K562 (cell line): ENCODE measurements at regions not wholly inside any gene's neighbourhood (a gene's known extent, or its start where the extent isn't known, plus 50 kb on each side); places are given as distances from the start of the nearest gene placed in this dataset.

Experiments used
- CHAMP1 ChIP-seq: fragments of 450-650 bp; IDR thresholded peaks from 2 replicates; pipeline ENCODE4 v1.6.1; 2016; ENCODE audit warnings: mild to moderate bottlenecking
- GTF3C2 ChIP-seq: IDR thresholded peaks from 3 replicates; pipeline ENCODE4 v1.6.1; 2011; ENCODE audit warnings: borderline replicate concordance, mild to moderate bottlenecking, moderate library complexity; ENCODE audit not compliant: insufficient read length; ENCODE audit errors: extremely low read depth
- HNRNPH1 ChIP-seq: fragments of 200-400 bp; formaldehyde crosslinking; optimal IDR thresholded peaks from 2 replicates; pipeline ENCODE3; 2017; ENCODE audit warnings: low read depth, mild to moderate bottlenecking, low read length, moderate library complexity
- MAFK ChIP-seq: IDR thresholded peaks from 2 replicates; pipeline ENCODE4 v1.6.1; 2011; ENCODE audit warnings: low read length, improper control_type of control experiment
- NUFIP1 ChIP-seq: fragments of 450-650 bp; IDR thresholded peaks from 2 replicates; pipeline ENCODE4 v1.6.1; 2018; ENCODE audit not compliant: partially characterized antibody
- RBM15 ChIP-seq: fragments of 200-400 bp; formaldehyde crosslinking; IDR thresholded peaks from 2 replicates; pipeline ENCODE4 v1.6.1; 2018; ENCODE audit warnings: mild to moderate bottlenecking, low read length, moderate library complexity; ENCODE audit not compliant: insufficient read depth
- THRA ChIP-seq: fragments of 450-650 bp; IDR thresholded peaks from 2 replicates; pipeline ENCODE4 v1.6.1; 2017; ENCODE audit warnings: mild to moderate bottlenecking, moderate library complexity
- WHSC1 ChIP-seq: IDR thresholded peaks from one replicate; pipeline ENCODE4 v1.6.1; 2012; ENCODE audit warnings: low read length, control low read depth, inconsistent platforms
- ZNF280A ChIP-seq: fragments of 450-650 bp; IDR thresholded peaks from 2 replicates; pipeline ENCODE4 v1.6.1; 2018; ENCODE audit warnings: mild to moderate bottlenecking, low read depth; ENCODE audit not compliant: partially characterized antibody

- TF ChIP-seq NUFIP1 (no peak), THRA (no peak), CHAMP1 (no peak), ZNF280A (no peak), MAFK (no peak), RBM15 (no peak), GTF3C2 (no peak), HNRNPH1 (no peak), WHSC1 (no peak)
These were observed 58.7 kb upstream of the PFKP start (continued) for GRCh38 chr10:3008518-3009195.
